ENCODE measurements at regions not wholly inside any gene's neighbourhood (a gene's known extent, or its start where the extent isn't known, plus 50 kb on each side); places are given as distances from the start of the nearest gene placed in this dataset.

DNA sequence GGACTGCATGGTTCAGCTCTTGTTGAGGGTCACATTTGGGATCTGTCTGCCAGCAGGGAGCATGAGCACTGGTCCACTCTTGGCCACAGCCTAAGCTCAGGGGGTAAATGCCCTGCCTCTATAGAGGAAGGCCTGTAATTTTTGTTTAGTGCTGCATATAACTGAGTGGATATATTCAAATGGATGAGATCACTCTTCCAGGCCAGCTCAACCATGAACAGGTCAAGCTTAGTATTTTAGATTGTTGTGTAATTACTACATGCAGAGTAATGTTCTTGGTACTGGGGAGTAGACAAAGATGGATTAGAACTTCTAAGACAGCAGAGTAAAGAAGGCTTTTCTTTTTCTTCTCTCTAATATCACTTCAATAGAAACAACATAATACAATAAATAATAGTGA, 376.9 kb downstream of the GPATCH2 start:
- no peaks in the 10 kb centered on the region for H3K9me1 ChIP-seq (ENCODE audit: insufficient read depth, low read length)
- no peaks in the 10 kb centered on the region for H3K27me3 ChIP-seq (ENCODE audit: control insufficient read depth, insufficient read depth, low read length)
- H3K36me3 ChIP-seq (ENCODE audit: control insufficient read depth, insufficient read depth, low read length): no peaks in the 10 kb centered on the region
- ChIA-PET POLR2A (ENCODE audit: unreplicated experiment) (no interaction called here), CTCF (no interaction called here)
- ATAC-seq (ENCODE audit: low read depth) (no peak), DNase-seq (no peak)
- H2BK15ac ChIP-seq (ENCODE audit: low read depth, low read length): no peak overlapping the region
- no peak for TF ChIP-seq SMC3 (IDR thresholded peaks at IDR 0.05; ENCODE audit: low read depth, low read length)
- TF ChIP-seq MAZ (IDR thresholded peaks at IDR 0.05; ENCODE audit: borderline replicate concordance, low read depth, low read length): no peak
- TF ChIP-seq, protein P1, sequence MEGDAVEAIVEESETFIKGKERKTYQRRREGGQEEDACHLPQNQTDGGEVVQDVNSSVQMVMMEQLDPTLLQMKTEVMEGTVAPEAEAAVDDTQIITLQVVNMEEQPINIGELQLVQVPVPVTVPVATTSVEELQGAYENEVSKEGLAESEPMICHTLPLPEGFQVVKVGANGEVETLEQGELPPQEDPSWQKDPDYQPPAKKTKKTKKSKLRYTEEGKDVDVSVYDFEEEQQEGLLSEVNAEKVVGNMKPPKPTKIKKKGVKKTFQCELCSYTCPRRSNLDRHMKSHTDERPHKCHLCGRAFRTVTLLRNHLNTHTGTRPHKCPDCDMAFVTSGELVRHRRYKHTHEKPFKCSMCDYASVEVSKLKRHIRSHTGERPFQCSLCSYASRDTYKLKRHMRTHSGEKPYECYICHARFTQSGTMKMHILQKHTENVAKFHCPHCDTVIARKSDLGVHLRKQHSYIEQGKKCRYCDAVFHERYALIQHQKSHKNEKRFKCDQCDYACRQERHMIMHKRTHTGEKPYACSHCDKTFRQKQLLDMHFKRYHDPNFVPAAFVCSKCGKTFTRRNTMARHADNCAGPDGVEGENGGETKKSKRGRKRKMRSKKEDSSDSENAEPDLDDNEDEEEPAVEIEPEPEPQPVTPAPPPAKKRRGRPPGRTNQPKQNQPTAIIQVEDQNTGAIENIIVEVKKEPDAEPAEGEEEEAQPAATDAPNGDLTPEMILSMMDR (conservative IDR thresholded peaks at IDR 0.05; ENCODE audit: low read depth, low read length): no peak
- TF ChIP-seq BHLHE40 (IDR thresholded peaks at IDR 0.05; ENCODE audit: low read depth, low read length): no peak
- TF ChIP-seq, protein P2, sequence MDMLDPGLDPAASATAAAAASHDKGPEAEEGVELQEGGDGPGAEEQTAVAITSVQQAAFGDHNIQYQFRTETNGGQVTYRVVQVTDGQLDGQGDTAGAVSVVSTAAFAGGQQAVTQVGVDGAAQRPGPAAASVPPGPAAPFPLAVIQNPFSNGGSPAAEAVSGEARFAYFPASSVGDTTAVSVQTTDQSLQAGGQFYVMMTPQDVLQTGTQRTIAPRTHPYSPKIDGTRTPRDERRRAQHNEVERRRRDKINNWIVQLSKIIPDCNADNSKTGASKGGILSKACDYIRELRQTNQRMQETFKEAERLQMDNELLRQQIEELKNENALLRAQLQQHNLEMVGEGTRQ (IDR thresholded peaks at IDR 0.05; ENCODE audit: low read depth, low read length): no peak
- TF ChIP-seq POLR2A (IDR thresholded peaks at IDR 0.05; ENCODE audit: low read depth, low read length): no peak
- TF ChIP-seq CEBPB (IDR thresholded peaks at IDR 0.05; ENCODE audit: low read depth, low read length): no peak
- TF ChIP-seq NFE2L2 (IDR thresholded peaks at IDR 0.05; ENCODE audit: low read depth, low read length): no peak
- TF ChIP-seq RAD21 (IDR thresholded peaks at IDR 0.05; ENCODE audit: low read length): no peak
- TF ChIP-seq MXI1 (IDR thresholded peaks at IDR 0.05; ENCODE audit: borderline replicate concordance, low read depth, low read length): no peak
- H2AK5ac ChIP-seq (ENCODE audit: low read depth, low read length): no peak overlapping the region
- no TSS peak for BruUV-seq (replicated peaks)
- H4K91ac ChIP-seq (ENCODE audit: insufficient read depth, low read depth, low read length): no peak overlapping the region
- no peak overlapping the region for H3K23ac ChIP-seq (ENCODE audit: low read depth, low read length)
- H2AK9ac ChIP-seq (replicated peaks; ENCODE audit: low read depth, low read length, poor library complexity): no peak overlapping the region
- H3K14ac ChIP-seq (replicated peaks; ENCODE audit: low read depth, low read length): no peak overlapping the region
- intact Hi-C loops (cut with micrococcal nuclease): no loop called here
- H3K18ac ChIP-seq (ENCODE audit: low read depth, low read length): no peak overlapping the region
- no peaks in the 10 kb centered on the region for H3K79me1 ChIP-seq (ENCODE audit: low read depth in 1 of 2, low read length in 2 of 2)
- H3K4me1 ChIP-seq (ENCODE audit: control insufficient read depth, insufficient read depth, low read length): no peaks in the 10 kb centered on the region
- H2BK20ac ChIP-seq (ENCODE audit: low read depth, low read length): no peak overlapping the region
- no peak overlapping the region for H2BK5ac ChIP-seq (ENCODE audit: low read depth, low read length, poor library complexity, severe bottlenecking)
- no peaks in the 10 kb centered on the region for H3K9me3 ChIP-seq (ENCODE audit: control insufficient read depth, insufficient read depth, low read length)
- no peak overlapping the region for H3K4ac ChIP-seq (ENCODE audit: low read depth, low read length)
- H4K8ac ChIP-seq (ENCODE audit: low read depth in 2 of 2, low read length in 2 of 2): no peak overlapping the region
- no peak overlapping the region for H3K4me2 ChIP-seq (ENCODE audit: low read depth, low read length)
- H3K56ac ChIP-seq (ENCODE audit: extremely low read depth, insufficient read depth, low read length): no peak overlapping the region
- H3K4me3 ChIP-seq (ENCODE audit: insufficient read depth, low read depth, low read length): no peak overlapping the region
- no peaks in the 10 kb centered on the region for H4K20me1 ChIP-seq (ENCODE audit: insufficient read depth, low read length)
- no peak overlapping the region for H2BK120ac ChIP-seq (ENCODE audit: low read depth, low read length)
- H3K27ac ChIP-seq (ENCODE audit: insufficient read depth, low read length): no peak overlapping the region
- no peak overlapping the region for H3K9ac ChIP-seq (ENCODE audit: low read depth, low read length)
- H2AFZ ChIP-seq (replicated peaks; ENCODE audit: low read length, poor library complexity): no peak overlapping the region
- in situ Hi-C loops (cut with MboI; ENCODE audit: low sequenced_read_pairs): no loop called here
- dilution Hi-C loops (cut with HindIII; ENCODE audit: low sequenced_read_pairs, unreplicated experiment): no loop called here
- H4K5ac ChIP-seq (ENCODE audit: low read depth, low read length): no peak overlapping the region

Measured in IMR-90 (cell line).